DMS 273 (cell line): ENCODE measurements at regions not wholly inside any gene's neighbourhood (a gene's known extent, or its start where the extent isn't known, plus 50 kb on each side); places are given as distances from the start of the nearest gene placed in this dataset.
A peak's percentile ranks its signal among the peaks of the same experiment; 100 is the strongest.

ENCODE experiments used
- DNase-seq: peaks from one replicate; lab custom pipeline; 2025; ENCODE audit not compliant: unreplicated experiment; lab: John Stamatoyannopoulos, UW

- peak; percentile 3 for DNase-seq
Measured at GRCh38 chr4:123966990-123967769, 570.6 kb downstream of the SPRY1 start.

- DNase-seq = peak; percentile 8
Measured at GRCh38 chr4:123972031-123972430, 575.4 kb downstream of the SPRY1 start.

GRCh38 chr4:123974386-123975149, 578.0 kb downstream of the SPRY1 start:
- DNase-seq = peak; percentile 6

GRCh38 chr4:123976285-123976684, 579.7 kb downstream of the SPRY1 start:
- peak; percentile 33 for DNase-seq

GRCh38 chr4:123976819-123977218, 580.2 kb downstream of the SPRY1 start:
- peak; percentile 13 for DNase-seq

GRCh38 chr4:123977641-123978081, 581.1 kb downstream of the SPRY1 start:
- DNase-seq = peak; percentile 11

GRCh38 chr4:123978637-123979036, 582.0 kb downstream of the SPRY1 start:
- DNase-seq = no peak

GRCh38 chr4:123980736-123981300, 584.2 kb downstream of the SPRY1 start:
- no peak for DNase-seq

GRCh38 chr4:123984886-123985285, 588.3 kb downstream of the SPRY1 start:
- DNase-seq = no peak

- no peak for DNase-seq
Measured at GRCh38 chr4:123986268-123986798, 589.7 kb downstream of the SPRY1 start.

GRCh38 chr4:123987408-123987807, 590.8 kb downstream of the SPRY1 start:
- DNase-seq = no peak

GRCh38 chr4:123990310-123990870, 593.8 kb downstream of the SPRY1 start:
- DNase-seq = no peak

GRCh38 chr4:123994917-123995316, 598.3 kb downstream of the SPRY1 start:
- peak; percentile 1 for DNase-seq

- DNase-seq = no peak
Measured at GRCh38 chr4:123995936-123996335, 599.3 kb downstream of the SPRY1 start.

- DNase-seq = peak; percentile 1
Measured at GRCh38 chr4:123996718-123997510, 600.3 kb downstream of the SPRY1 start.

GRCh38 chr4:123997776-123998449, 601.3 kb downstream of the SPRY1 start:
- no peak for DNase-seq

GRCh38 chr4:124000233-124000632, 603.6 kb downstream of the SPRY1 start:
- no peak for DNase-seq

- DNase-seq = no peak
Measured at GRCh38 chr4:124015766-124016165, 619.2 kb downstream of the SPRY1 start.

GRCh38 chr4:124017185-124017785, 620.7 kb downstream of the SPRY1 start:
- DNase-seq = no peak
